Cerebellar nuclear complex (tissue), 1 donor: ENCODE measurements at regions not wholly inside any gene's neighbourhood (a gene's known extent, or its start where the extent isn't known, plus 50 kb on each side); places are given as distances from the start of the nearest gene placed in this dataset.
"Not testable (repeated sequence)": the region's sequence is repeated elsewhere in the genome, so short reads cannot be mapped to it uniquely, and the experiment has no call there.

Experiments used
- DNase-seq, 2 experiments: peaks; one replicate each; lab custom pipeline; 2025; lab: John Stamatoyannopoulos, UW

DNA sequence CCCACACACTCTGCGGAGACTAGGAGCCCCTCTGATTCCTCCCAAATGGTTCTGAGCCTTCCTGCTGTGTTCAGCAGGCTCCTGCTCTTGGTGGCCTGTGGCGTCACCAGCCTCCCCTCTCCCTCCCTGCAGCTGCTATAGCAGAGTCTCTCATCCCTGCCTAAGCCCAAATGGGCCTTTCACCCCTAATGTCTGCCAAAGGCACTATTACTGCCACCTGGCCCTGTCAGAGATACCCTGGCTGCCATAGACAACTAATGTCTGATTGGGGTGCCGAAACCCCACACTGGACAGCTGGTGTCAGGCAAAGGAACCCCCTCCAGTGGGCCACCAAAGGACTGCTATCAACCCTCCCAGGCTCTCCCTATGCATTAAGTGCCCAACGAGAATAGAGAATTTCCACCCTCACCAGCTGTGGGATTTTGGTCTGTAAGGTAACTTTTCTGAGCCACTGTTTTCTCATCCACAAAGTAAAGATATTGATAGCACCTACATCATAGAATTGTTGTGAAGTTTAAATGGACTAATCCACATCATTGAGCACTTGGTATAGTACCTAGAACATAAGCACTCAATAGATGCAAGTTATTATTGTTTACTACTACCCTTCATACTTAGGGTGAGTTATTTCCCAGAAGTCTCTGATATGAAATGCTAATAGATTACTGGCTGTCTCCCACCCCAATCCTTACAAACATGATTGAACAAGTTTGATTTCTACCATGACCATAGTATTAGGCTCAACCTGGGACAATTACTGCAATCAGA, 421.3 kb downstream of the MID1IP1 start:
- DNase-seq: no peak

DNA sequence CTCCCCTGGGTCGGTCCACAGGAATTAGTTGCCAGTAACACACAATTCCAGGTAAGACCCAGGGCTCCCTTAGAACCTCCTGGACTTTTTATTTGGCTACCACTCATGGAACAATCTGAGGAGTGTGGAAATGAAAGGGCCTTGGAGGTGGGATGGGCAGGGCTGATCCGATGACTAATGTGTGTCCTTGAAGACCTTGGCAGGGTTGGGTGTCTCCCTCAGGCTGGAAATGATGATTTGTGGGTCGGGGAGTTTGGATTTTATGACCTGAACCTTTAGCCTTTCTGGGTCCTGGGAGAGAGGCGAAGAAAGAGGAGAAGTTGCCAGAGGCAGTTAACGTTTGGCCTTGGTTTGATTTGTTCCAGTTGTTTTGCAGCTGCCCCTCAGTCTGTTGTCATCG, 425.0 kb downstream of the MID1IP1 start:
- DNase-seq: no peak

DNA sequence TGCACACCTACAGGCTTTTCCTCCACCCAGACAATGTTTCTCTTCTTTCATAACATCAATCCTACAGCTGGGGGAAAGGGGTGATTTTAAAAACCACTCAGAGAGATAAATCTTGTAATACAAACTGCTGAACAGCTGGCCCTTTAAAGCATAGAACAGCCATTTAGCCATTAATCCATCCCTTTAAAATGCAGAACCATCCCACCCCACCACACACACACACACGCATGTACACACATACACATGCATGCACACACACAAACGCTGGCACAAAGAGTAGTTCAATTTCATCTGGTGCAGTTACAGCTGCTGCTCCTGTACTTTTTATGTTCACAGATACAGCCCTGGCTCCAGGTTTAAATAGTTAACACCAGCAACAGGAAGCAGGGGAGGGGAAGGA, 426.1 kb downstream of the MID1IP1 start:
- DNase-seq: no peak

DNA sequence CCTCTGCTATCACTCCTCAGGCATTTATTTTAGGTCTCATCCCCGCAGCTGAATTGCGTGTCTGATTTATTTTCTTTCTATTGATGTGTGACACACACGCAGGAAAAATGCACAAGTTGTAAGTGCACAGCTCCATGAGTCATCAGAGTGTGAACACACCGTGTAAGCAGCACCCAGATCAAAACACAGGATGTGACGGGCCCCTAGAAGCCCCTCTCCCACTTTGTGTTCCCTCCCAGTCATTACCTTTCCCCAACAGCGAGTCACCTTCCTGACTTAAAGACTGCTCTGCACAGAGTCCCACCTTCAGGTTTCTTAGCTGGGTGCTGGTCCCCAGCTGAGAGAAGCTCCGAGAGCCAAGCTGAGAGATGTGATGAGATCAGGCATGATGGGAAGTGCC, 436.7 kb downstream of the MID1IP1 start:
- DNase-seq: no peak

DNA sequence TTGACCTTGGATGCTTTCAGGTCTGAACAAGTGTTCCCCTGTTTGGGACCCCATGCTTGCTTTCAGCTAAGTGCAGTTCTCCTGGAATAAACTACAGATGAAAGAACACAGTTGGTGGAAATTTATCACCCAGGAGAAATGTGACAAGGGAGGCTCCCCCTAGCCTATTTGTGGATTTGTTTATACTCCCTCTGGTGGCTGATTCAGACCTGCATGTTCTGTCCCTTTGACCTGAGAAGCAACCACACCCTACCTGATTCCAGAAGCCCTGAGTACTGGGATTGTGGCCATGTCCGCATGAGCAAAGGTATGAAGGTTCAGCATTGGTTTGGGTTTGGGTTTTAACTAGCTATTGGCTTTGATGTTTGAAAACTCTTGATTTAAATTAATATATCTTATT, 440.9 kb downstream of the MID1IP1 start:
- no peak for DNase-seq

DNA sequence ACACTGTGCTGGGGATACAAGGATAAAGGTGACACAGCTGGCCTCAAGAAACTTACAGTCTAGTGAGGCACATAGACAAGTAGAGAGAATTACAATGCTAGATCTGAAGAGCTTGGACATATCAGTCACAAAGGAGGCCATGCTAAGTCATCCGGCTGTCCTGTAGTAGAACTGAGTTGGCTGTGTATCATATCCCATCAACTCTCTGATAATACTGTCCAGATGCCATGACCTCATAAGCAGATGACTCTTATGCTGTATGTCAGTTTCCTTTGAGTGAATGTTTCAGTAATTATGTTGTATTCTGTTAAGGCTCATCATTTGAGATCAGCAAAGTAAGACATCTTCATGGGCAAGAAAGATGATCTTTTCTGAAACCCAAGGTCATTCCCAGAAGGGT, 442.9 kb downstream of the MID1IP1 start:
- no peak for DNase-seq

DNA sequence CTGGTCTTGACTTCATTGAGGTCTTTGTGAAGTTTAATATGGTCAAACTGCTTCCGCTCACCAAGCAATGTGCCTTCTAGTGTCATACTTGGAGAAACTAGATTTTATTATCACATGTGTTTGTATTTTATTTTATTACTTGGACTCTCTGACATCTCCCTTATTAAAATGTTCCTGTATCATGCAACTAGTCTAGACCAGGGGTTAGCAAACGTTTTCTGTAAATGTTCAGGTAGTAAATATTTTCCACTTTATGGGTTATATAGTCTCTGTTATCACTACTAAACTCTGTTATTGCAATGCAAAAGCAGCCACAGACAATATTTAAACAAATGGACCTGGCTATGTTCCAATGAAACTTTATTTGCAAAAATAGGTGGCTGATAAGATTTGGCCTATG, 443.8 kb downstream of the MID1IP1 start:
- DNase-seq: no peak

DNA sequence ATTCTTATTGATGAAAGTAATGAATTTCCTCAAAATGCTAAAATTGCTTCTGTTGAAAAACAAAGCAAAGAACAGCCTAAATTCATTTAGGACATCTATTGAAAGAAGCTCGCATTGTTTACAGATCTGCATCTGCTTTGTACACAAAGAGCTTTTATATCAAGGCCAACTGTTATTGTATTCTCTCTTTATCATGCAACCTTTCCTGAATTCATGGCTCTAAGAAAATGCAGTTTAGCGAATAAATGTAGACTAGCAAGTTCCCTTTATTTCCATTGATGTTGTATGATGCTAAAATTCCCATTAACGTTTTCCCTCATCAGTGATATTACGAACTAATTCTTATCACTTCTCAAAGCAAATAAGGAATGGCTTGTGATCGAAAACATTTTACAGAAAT, 446.3 kb downstream of the MID1IP1 start:
- no peak for DNase-seq

DNA sequence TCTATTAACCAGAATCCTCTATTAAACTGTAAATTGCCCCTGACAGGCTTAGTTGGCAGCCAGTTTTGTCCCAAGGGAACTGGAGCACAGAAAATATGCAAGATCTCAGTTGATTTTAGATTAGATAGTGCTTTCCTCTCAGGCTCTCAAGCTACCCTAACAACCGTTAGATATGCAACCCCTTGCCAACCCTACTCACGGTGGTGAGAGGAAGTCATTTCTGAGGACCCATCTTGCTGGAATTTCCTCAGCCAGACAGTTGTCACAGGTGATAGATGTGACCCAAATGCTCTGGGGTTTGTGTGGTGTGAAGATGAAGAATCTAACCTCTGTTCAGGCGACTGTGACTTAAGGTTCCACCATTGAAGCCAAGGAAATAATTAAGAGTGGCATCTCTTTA, 447.1 kb downstream of the MID1IP1 start:
- no peak for DNase-seq

DNA sequence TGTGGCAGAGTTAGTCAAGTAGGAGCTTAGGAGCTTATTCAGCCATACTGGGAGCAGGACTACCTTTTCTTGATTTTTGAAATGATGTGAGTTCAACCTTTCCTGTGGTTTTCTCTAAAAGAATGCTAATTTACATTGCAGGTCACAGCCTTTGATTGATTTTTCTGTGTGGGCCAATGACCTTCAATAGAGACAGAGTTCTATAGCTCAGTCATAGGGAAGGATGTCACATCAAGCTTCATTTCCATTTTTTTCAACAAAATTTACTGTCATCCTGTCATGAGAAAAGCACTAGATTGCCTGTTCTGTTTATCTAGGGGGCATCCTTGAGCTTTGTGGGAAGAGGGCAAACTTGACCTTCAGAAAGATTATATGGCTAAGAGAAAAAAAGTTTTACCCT, 448.7 kb downstream of the MID1IP1 start:
- no peak for DNase-seq

DNA sequence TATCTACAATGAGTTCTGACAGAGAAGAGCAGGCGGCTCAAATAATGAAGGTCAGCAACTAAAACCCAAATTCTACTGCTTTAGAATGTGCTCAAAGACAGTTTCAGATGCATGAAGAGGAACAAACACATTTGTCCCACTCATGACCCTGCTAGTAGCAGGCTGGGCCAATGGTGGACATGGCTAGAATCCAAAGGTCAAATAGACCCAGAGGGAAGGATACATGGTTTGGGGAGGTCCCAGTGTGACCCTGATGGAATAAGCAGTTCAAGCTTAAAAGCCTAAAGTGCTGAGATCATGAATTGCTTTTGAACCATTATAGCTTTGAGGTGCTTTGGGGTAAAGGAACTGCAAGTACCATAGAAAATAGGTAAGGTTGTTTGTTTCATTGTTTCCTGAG, 450.7 kb downstream of the MID1IP1 start:
- DNase-seq: no peak

DNA sequence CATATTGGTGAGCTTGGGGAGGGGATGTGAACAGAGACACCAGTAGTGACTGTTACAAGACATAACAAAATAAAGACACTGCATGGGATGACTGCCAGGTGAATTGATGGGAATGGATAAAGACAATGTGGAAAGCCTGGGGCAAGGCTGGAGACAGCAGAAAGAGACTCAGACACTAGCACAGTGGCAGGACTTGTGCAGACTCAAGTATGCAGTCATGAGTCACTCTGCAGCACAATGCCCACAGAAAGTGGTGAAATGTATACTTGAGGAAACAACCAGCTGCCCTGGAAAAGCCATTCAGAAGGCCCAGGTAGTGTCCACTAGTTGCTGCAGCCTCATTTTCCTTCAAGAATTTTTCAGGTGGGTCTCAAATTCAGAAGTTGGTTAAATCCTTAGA, 452.3 kb downstream of the MID1IP1 start:
- DNase-seq: no peak

DNA sequence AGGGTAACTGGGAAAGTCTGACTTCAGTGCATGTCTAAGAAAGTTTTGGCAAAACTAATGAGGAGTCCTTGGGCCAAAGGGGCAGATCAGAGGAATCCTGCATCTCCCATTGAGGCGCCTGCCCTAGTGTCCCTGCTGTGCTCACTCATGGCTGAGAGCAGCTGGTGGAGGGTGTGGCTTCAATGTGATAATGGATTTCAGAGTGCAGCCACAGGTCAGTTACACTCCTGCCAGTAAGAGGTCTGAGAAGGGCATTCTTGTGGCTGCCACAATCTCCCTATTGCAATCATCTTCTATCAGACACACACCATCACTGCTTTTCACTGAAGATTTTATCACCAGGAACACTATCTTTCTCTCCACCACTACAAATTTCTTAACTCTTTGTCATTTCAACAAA, 457.1 kb downstream of the MID1IP1 start:
- DNase-seq: no peak

DNA sequence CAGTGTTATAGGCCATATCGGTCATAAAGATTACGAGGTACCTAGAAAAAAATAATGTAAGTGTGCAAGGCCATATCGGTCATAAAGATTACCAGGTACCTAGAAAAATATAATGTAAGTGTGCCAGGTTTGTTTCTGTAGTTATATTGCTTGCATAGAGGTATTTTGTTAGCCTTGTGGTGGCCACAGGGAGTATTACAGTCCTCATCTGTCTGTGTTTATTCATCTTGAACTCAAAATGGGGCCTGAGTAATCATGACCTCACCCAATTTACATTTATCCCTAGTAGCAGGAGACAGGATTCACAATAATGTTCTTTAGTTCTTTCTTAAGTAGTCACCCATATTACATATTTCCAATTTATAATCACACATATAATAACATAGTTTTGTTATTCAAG, 459.7 kb downstream of the MID1IP1 start:
- DNase-seq: no peak

DNA sequence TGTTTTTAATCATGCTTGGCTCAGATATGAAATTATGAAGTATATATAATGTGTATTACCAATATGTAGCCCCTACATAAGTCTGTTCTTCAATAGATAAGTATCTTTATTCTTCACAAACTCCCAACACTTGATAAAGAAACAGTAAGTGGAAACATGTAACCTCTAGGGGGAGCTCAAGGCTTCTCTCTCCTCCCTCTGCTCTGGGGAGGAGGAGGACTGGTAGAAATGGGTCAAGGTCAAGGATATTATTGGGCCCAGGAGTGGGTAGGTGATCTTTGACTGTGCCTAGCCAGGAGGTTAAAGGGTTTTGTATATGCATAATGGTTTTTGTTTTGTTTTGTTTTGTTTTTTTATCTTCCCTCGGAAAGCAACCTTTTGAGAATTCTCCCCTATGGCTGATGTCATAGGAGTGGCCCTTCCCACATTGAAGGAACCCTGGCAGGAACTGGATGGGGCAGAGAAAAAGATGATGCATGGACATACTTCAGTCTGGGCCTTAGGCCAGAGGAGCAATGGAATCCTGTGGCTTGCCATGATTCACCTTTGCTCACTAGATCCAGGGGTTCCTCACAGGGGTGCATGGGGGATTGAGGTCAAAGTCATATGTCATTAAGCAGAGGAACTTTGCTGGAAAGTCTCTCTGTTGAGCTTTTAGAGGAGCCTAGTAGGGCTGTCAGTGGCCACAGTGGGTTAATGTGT, 460.3 kb downstream of the MID1IP1 start:
- DNase-seq: no peak

DNA sequence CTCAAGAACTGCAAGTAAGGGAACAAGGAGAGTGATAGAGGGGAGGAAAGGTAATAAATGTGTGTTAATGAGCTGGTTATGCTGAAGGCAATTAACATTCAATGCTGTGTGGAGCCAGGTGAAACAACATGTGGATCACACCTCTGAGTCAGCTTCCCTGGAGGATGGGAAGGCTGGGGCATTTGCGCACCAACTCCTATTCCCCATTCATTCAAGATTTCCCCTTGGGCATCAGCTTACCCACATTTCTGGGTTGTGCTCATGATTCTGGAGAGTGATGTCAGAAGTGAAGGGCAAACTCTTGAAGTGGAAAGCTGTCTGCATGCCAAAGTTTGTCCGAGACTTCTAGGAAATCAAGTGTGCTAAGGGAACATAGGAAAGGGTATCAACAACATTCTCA, 461.4 kb downstream of the MID1IP1 start:
- no peak for DNase-seq

DNA sequence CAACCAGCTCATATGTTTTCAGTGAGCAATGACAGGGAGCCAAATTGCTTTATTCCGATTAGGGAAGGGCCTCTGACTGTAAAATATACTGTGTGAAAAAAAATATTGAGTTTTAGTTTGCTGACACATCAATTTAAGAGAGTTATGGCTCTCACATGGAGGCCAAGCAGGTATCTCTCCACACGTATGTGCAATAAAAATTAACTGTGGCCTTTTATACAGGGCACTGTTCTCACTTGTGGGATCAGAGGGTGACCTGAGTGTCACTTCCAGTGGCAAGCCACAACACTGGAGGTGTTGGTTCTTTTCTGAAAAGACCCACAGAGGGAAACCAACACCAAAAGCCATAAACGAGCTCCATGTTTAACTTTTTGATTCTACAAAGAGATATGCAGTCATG, 462.8 kb downstream of the MID1IP1 start:
- DNase-seq: no peak

DNA sequence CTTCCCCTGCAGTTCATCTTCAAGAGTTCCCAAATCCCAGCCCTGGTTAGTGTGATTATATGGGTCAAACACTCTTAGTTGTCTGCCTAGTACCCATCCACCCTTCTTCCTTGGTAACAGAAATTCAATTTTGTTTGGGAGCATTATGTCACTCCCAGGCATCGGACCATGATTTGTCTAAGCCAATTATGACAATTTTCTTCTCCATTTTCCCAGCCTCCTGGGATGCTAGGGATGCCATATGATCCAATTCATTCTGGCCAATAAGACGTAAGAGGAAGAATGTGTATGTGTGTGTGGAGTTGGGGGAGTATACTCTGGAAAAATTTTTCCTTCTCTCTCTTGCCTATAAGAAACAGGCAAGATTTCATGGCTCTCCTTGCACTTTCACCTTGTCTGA, 465.9 kb downstream of the MID1IP1 start:
- DNase-seq: no peak

DNA sequence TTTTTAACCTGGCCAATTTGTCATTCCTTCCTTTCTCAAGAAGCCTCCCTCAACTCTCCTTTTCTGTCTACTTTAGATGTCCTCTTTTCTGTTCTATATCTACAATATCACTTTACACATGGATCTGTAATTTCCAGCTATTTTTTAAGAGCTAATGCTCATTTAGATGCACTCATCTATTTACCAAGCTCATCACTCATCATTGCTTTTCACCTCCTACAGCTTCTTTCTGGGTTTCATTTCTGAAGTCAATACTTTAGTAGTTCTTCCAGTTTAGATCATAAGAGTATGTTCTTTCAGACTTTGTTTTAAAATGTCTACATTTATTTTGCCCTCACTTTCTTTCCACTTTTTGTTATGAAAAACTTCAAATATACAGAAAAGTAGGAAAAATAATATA, 466.9 kb downstream of the MID1IP1 start:
- no peak for DNase-seq

DNA sequence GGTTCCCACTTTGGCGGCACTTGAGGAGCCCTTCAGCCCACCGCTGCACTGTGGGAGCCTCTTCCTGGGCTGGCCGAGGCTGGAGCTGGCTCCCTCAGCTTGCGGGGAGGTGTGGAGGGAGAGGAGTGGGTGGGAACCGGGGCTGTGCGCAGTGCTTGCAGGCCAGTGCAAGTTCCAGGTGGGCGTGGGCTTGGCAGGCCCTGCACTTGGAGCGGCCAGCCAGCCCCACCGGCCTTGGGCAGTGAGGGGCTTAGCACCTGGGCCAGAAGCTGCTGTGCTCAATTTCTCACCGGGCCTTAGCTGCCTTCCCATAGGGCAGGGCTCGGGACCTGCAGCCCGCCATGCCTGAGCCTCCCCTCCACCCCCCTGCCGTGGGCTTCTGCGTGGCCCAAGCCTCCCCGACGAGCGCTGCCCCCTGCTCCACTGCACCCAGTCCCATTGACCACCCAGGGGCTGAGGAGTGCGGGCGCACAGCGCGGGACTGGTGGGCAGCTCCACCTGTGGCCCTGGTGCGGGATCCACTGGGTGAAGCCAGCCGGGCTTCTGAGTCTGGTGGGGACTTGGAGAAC, 474.3 kb downstream of the MID1IP1 start:
- DNase-seq: no peak

DNA sequence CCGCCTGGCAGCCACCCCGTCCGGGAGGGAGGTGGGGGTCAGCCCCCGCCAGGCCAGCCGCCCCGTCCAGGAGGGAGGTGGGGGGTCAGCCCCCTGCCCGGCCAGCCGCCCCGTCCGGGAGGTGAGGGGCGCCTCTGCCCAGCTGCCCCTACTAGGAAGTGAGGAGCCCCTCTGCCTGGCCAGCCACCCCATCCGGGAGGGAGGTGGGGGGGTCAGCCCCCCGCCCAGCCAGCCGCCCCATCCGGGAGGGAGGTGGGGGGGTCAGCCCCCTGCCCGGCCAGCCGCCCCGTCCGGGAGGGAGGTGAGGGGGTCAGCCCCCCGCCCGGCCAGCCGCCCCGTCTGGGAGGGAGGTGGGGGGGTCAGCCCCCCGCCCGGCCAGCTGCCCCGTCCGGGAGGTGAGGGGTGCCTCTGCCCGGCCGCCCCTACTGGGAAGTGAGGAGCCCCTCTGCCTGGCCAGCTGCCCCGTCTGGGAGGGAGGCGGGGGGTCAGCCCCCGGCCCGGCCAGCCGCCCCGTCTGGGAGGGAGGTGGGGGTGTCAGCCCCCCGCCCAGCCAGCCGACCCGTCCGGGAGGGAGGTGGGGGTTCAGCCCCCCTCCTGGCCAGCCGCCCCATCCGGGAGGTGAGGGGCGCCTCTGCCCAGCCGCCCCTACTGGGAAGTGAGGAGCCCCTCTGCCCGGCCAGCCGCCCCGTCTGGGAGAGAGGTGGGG, 476.6 kb downstream of the MID1IP1 start:
- not testable (repeated sequence) for DNase-seq

DNA sequence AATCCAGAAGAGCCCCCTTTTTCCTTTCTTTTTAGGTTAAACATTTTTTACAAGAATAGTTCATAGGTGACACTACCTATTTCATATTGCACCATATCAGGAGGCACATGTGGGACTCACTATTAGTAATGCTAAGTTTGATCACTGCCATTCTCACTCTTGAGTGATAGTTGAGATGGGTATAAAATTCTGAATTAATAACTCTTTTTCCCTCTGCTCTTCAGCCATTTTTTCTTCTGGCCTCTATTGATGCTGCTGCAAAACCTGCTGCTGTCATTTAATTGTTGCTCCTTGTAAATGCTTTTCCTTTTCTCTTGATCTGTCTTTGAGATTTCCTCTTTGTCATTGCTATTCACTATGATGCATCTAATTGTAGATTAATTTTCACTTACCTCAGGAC, 482.0 kb downstream of the MID1IP1 start:
- DNase-seq: no peak

DNA sequence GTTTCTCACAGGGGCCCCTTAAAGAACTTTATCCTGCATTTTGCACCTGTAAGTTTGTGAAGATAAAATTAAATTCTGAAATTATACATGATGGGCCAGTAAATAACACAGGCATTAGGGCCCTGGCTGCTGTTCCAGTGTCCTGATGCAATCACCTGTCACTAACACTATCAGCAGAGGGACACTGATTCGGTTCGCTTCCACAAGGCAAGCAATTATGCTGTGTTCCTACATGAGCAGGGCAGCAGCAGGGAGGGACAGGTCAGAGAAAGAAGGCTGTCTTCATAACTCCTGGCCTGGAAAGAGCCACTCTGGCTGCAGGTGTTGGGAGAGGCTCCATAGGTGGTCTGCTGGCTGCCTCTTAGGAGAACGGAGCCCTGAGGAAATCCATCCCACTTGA, 487.3 kb downstream of the MID1IP1 start:
- no peak for DNase-seq
